AML-193 (cell line): ENCODE measurements at regions not wholly inside any gene's neighbourhood (a gene's known extent, or its start where the extent isn't known, plus 50 kb on each side); places are given as distances from the start of the nearest gene placed in this dataset.

Source experiments
- DNase-seq, 2 experiments: peaks; one replicate each; lab custom pipeline; 2025; lab: John Stamatoyannopoulos, UW

- DNase-seq, result no peak
Measured at GRCh38 chr13:44022196-44022595, 142.5 kb downstream of the LACC1 start.

- no peak for DNase-seq
Measured at GRCh38 chr13:44024167-44024845, 144.6 kb downstream of the LACC1 start.

- no peak for DNase-seq
Measured at GRCh38 chr13:44024846-44025195, 145.1 kb downstream of the LACC1 start.

- DNase-seq, result no peak
Measured at GRCh38 chr13:44026194-44026593, 146.5 kb downstream of the LACC1 start.

GRCh38 chr13:44028734-44029133 is 149.0 kb downstream of the LACC1 start:
- DNase-seq, result no peak

GRCh38 chr13:44030615-44031014 is 150.9 kb downstream of the LACC1 start:
- no peak for DNase-seq

- no peak for DNase-seq
Measured at GRCh38 chr13:44031555-44031954, 151.9 kb downstream of the LACC1 start.

GRCh38 chr13:44032802-44033201 is 153.1 kb downstream of the LACC1 start:
- no peak for DNase-seq

- no peak for DNase-seq
Measured at GRCh38 chr13:44035400-44035799, 155.7 kb downstream of the LACC1 start.

- no peak for DNase-seq
Measured at GRCh38 chr13:44040070-44040817, 160.5 kb downstream of the LACC1 start.

- no peak for DNase-seq
Measured at GRCh38 chr13:44040818-44041100, 161.1 kb downstream of the LACC1 start.

- no peak for DNase-seq
Measured at GRCh38 chr13:44044547-44045179, 165.0 kb downstream of the LACC1 start.

- DNase-seq, result no peak
Measured at GRCh38 chr13:44045180-44045562, 165.5 kb downstream of the LACC1 start.

GRCh38 chr13:44046428-44046827 is 166.7 kb downstream of the LACC1 start:
- no peak for DNase-seq

GRCh38 chr13:44048326-44048725 is 168.6 kb downstream of the LACC1 start:
- DNase-seq, result no peak

GRCh38 chr13:44049081-44049945 is 169.6 kb downstream of the LACC1 start:
- DNase-seq, result no peak

GRCh38 chr13:44050450-44051063 is 170.9 kb downstream of the LACC1 start:
- DNase-seq, result peak; percentile 26 to 35

GRCh38 chr13:44051405-44051804 is 171.7 kb downstream of the LACC1 start:
- no peak for DNase-seq

GRCh38 chr13:44051918-44052675 is 172.4 kb downstream of the LACC1 start:
- DNase-seq, result no peak

- no peak for DNase-seq
Measured at GRCh38 chr13:44052780-44053184, 173.1 kb downstream of the LACC1 start.

- no peak for DNase-seq
Measured at GRCh38 chr13:44053208-44053607, 173.5 kb downstream of the LACC1 start.
